Left lung (tissue), 4 donors: ENCODE measurements at regions not wholly inside any gene's neighbourhood (a gene's known extent, or its start where the extent isn't known, plus 50 kb on each side); places are given as distances from the start of the nearest gene placed in this dataset.

Source experiments
- ATAC-seq: fragments of 200-7000 bp; cut with Tn5 transposase; one replicate; pipeline ENCODE4 v1.9.1; 2020; ENCODE audit warnings: moderate library complexity
- DNase-seq, 4 donors: peaks; one replicate each; pipeline ENCODE4 v3.0.0-alpha.2; 2013 to 2020
- H3K27ac ChIP-seq, 2 donors: fragments of 200-600 bp; sonication (generic) in 1 of 2; one replicate each; pipeline versions ENCODE4 v1.5.0 to v1.8.0; 2020 to 2021
- H3K27me3 ChIP-seq, 2 donors: fragments of 200-600 bp; sonication (generic) in 1 of 2; one replicate each; pipeline versions ENCODE4 v1.5.0 to v1.8.0; 2020 to 2021
- H3K36me3 ChIP-seq, 2 donors: fragments of 200-600 bp; sonication (generic) in 1 of 2; one replicate each; pipeline versions ENCODE4 v1.5.0 to v1.8.0; 2020 to 2021
- H3K4me1 ChIP-seq, 2 donors: fragments of 200-600 bp; one replicate each; pipeline ENCODE4 v1.8.0; 2021
- H3K4me3 ChIP-seq, 2 donors: fragments of 200-600 bp; sonication (generic) in 1 of 2; one replicate each; pipeline versions ENCODE4 v1.5.0 to v1.8.0; 2020 to 2021; ENCODE audit warnings: mild to moderate bottlenecking in 1 of 2
- H3K9me3 ChIP-seq, 2 donors: fragments of 200-600 bp; sonication (generic) in 1 of 2; one replicate each; pipeline versions ENCODE4 v1.5.0 to v1.8.0; 2020 to 2021
- CTCF ChIP-seq, 2 donors: fragments of 200-600 bp; sonication (generic) in 1 of 2; IDR thresholded peaks; one replicate each; pipeline versions ENCODE4 v1.5.0 to v1.8.0; 2021; ENCODE audit warnings: antibody characterized with exemption in 2 of 2
- intact Hi-C, 2 donors: fragments of 100-400 bp; cut with DNase I; formaldehyde crosslinking; loops; one replicate each; pipeline versions ENCODE4 v1.11.2 to v1.14.2; 2022
- donor health status: DM: no; HTN: yes; CAD: no.
- donor health status: DM: no; HTN: no; CAD: no.

DNA sequence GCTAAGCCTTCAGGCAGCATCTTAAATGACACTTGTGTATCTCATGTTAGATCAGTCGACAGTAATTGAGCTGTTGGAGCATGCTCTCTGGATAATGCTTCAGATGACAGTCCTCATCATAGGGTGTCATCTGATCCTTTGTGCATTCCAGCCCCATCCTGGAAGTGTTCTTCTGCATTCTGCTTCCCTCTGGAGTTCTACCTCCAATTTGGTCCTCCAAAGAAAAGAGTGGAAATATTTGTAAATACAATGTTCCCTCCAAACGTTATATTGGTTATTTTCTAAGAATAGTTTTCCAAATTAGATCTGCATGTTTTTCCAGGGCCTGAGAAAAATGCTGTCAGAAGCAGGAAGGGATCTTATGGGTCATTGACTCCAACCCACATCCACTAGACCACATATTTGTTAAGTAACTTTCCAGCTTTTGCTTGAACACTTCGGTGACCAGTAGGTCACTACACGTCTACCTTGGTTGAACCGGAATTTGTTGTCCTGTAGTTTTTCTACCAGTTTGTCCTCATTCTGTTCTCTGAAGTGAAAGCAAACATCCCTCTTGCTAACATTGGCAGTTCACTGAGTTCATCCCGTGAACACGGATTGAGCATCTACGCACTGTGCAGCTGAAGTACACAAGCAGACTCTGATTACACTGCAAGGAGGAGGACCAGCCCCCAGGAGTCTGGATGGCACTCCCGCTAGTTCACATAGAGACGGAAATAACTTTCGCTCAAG lies 136.0 kb downstream of the TLR5 start:
- H3K4me1 ChIP-seq: peaks cover 0 to 2% of the 10 kb centered on the region in 2 donors
- intact Hi-C loops: no loop called here
- peaks cover 0 to 33% of the 10 kb centered on the region in 2 donors for H3K36me3 ChIP-seq
- peak in 1 of 4 donors; percentile 14 for DNase-seq
- H3K9me3 ChIP-seq: no peaks in the 10 kb centered on the region
- no peaks in the 10 kb centered on the region for H3K27me3 ChIP-seq
- no peak for TF ChIP-seq CTCF (IDR thresholded peaks at IDR 0.05)
- peak; percentile 91 for ATAC-seq
- no peak overlapping the region for H3K4me3 ChIP-seq
- peak overlapping the region in 1 of 2 donors; percentile 1 for H3K27ac ChIP-seq

DNA sequence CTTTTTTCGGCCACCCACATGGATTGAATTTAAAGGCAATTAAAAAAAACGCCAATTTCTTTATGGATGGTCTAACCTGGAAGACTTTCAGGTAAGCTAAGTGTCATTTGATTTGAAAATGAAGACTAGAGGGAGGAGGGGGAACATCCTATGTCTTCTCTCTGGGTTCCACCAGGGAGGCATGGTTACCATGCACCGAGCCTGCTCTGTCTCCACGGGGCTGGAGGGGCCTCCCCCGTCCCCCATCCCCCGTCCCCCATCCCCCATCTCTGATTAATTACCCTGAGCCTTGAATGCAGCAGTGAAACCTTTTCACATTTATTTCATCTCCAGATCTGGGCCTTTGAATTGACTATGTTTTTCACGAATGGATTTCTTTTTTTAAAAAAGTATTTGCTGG lies 135.1 kb downstream of the TLR5 start:
- Histone ChIP-seq H3K36me3 (peaks cover 0 to 25% of the 10 kb centered on the region in 2 donors), H3K9me3 (no peaks in the 10 kb centered on the region), H3K27ac (no peak overlapping the region), H3K4me1 (peaks cover 0 to 2% of the 10 kb centered on the region in 2 donors), H3K4me3 (no peak overlapping the region), H3K27me3 (no peaks in the 10 kb centered on the region)
- no peak for TF ChIP-seq CTCF (IDR thresholded peaks at IDR 0.05)
- no peak for DNase-seq
- intact Hi-C loops: no loop called here
- ATAC-seq: no peak

- no peak for TF ChIP-seq CTCF (IDR thresholded peaks at IDR 0.05)
- peaks cover 0 to 16% of the 10 kb centered on the region in 2 donors for H3K36me3 ChIP-seq
- H3K4me1 ChIP-seq: peaks cover 0 to 2% of the 10 kb centered on the region in 2 donors
- H3K27me3 ChIP-seq: no peaks in the 10 kb centered on the region
- intact Hi-C loops: no loop called here
- H3K9me3 ChIP-seq: no peaks in the 10 kb centered on the region
- no peak overlapping the region for H3K27ac ChIP-seq
- DNase-seq (no peak), ATAC-seq (no peak)
- no peak overlapping the region for H3K4me3 ChIP-seq
Measured at GRCh38 chr1:223008808-223009207, 134.2 kb downstream of the TLR5 start.

GRCh38 chr1:223009406-223009805 lies 133.6 kb downstream of the TLR5 start:
- no peak for DNase-seq
- no peak for ATAC-seq
- intact Hi-C loops: no loop called here

More at GRCh38 chr1:223009406-223009805, 133.6 kb downstream of the TLR5 start:
- Histone ChIP-seq H3K4me1 (peaks cover 0 to 2% of the 10 kb centered on the region in 2 donors), H3K4me3 (no peak overlapping the region), H3K9me3 (no peaks in the 10 kb centered on the region), H3K36me3 (peaks cover 0 to 10% of the 10 kb centered on the region in 2 donors), H3K27ac (no peak overlapping the region), H3K27me3 (no peaks in the 10 kb centered on the region)
- TF ChIP-seq CTCF (IDR thresholded peaks at IDR 0.05): no peak
